Urothelium cell line (cell line): ENCODE measurements at regions not wholly inside any gene's neighbourhood (a gene's known extent, or its start where the extent isn't known, plus 50 kb on each side); places are given as distances from the start of the nearest gene placed in this dataset.

Experiments
- DNase-seq: peaks from one replicate; pipeline ENCODE4 v3.0.0; 2011; ENCODE audit warnings: low spot score, mixed read lengths
- FAIRE-seq: peaks from 2 replicates; lab custom pipeline; 2011; peaks lifted over from hg19 to GRCh38; lab: Jason Lieb, UNC

GRCh38 chr7:84509522-84509921 is 314.9 kb upstream of the SEMA3A start:
- FAIRE-seq, result no peak

GRCh38 chr7:84508606-84509005 is 314.0 kb upstream of the SEMA3A start:
- DNase-seq (no peak), FAIRE-seq (no peak)

More at GRCh38 chr7:84509522-84509921, 314.9 kb upstream of the SEMA3A start:
- no peak for DNase-seq

GRCh38 chr7:84507529-84507928 is 312.9 kb upstream of the SEMA3A start:
- FAIRE-seq, result no peak
- no peak for DNase-seq

- no peak for FAIRE-seq
- no peak for DNase-seq
Measured at GRCh38 chr7:84506151-84506550, 311.6 kb upstream of the SEMA3A start.

- FAIRE-seq (no peak), DNase-seq (no peak)
Measured at GRCh38 chr7:84502239-84502638, 307.6 kb upstream of the SEMA3A start.

GRCh38 chr7:84497873-84498272 is 303.3 kb upstream of the SEMA3A start:
- peak; percentile 67 for FAIRE-seq
- no peak for DNase-seq

GRCh38 chr7:84495128-84495527 is 300.5 kb upstream of the SEMA3A start:
- FAIRE-seq (no peak), DNase-seq (no peak)

GRCh38 chr7:84492098-84493034 is 297.8 kb upstream of the SEMA3A start:
- DNase-seq (no peak), FAIRE-seq (no peak)

- no peak for FAIRE-seq
- no peak for DNase-seq
Measured at GRCh38 chr7:84490661-84491060, 296.1 kb upstream of the SEMA3A start.

- no peak for DNase-seq
- no peak for FAIRE-seq
Measured at GRCh38 chr7:84484502-84485079, 290.0 kb upstream of the SEMA3A start.

- DNase-seq, result no peak
- peak; percentile 59 for FAIRE-seq
Measured at GRCh38 chr7:84482476-84482875, 287.9 kb upstream of the SEMA3A start.

GRCh38 chr7:84479059-84479458 is 284.5 kb upstream of the SEMA3A start:
- DNase-seq (no peak), FAIRE-seq (no peak)

- no peak for DNase-seq
- FAIRE-seq, result no peak
Measured at GRCh38 chr7:84477786-84478478, 283.3 kb upstream of the SEMA3A start.

GRCh38 chr7:84474436-84474835 is 279.8 kb upstream of the SEMA3A start:
- DNase-seq (no peak), FAIRE-seq (no peak)

- FAIRE-seq, result no peak
- no peak for DNase-seq
Measured at GRCh38 chr7:84471576-84471975, 277.0 kb upstream of the SEMA3A start.

- DNase-seq (no peak), FAIRE-seq (no peak)
Measured at GRCh38 chr7:84469034-84469433, 274.4 kb upstream of the SEMA3A start.

GRCh38 chr7:84462259-84462658 is 267.7 kb upstream of the SEMA3A start:
- no peak for DNase-seq
- FAIRE-seq, result no peak

GRCh38 chr7:84461093-84461492 is 266.5 kb upstream of the SEMA3A start:
- no peak for DNase-seq
- FAIRE-seq, result no peak

GRCh38 chr7:84455788-84456187 is 261.2 kb upstream of the SEMA3A start:
- no peak for FAIRE-seq
- no peak for DNase-seq

GRCh38 chr7:84454174-84454959 is 259.8 kb upstream of the SEMA3A start:
- no peak for DNase-seq
- FAIRE-seq, result no peak

- DNase-seq (no peak), FAIRE-seq (no peak)
Measured at GRCh38 chr7:84452618-84453017, 258.0 kb upstream of the SEMA3A start.
